OCI-LY3 (cell line): ENCODE measurements at regions not wholly inside any gene's neighbourhood (a gene's known extent, or its start where the extent isn't known, plus 50 kb on each side); places are given as distances from the start of the nearest gene placed in this dataset.

Source experiments
- H2AFZ ChIP-seq: fragments of 200-600, 300-600 bp; shearing (Covaris generic); 2 replicates; pipeline ENCODE4 v1.6.0; 2014; ENCODE audit warnings: antibody characterized with exemption, low read depth, low read length
- H3K27ac ChIP-seq: fragments of 200-600, 300-600 bp; sonication (generic); 2 replicates; pipeline ENCODE4 v1.5.1; 2014; ENCODE audit warnings: mild to moderate bottlenecking, low read length, moderate library complexity, mixed read lengths
- H3K27me3 ChIP-seq: fragments of 200-600, 300-600 bp; sonication (generic); 2 replicates; pipeline ENCODE4 v1.6.1; 2014; ENCODE audit warnings: low read depth, low read length, mixed read lengths
- H3K36me3 ChIP-seq: fragments of 200-600, 300-600 bp; sonication (generic); replicated peaks from 2 replicates; pipeline ENCODE3; 2014; ENCODE audit warnings: low read depth, low read length, mixed read lengths
- H3K4me1 ChIP-seq: fragments of 300-600, 200-600 bp; sonication (generic); 2 replicates; pipeline ENCODE4 v1.6.1; 2014; ENCODE audit warnings: low read length, mixed read lengths
- H3K4me2 ChIP-seq: fragments of 200-600, 300-600 bp; sonication (generic); 2 replicates; pipeline ENCODE4 v1.6.1; 2014; ENCODE audit warnings: low read length, mixed read lengths
- H3K4me3 ChIP-seq: fragments of 300-600, 200-600 bp; sonication (generic); 2 replicates; pipeline ENCODE4 v1.5.1; 2014; ENCODE audit warnings: antibody characterized with exemption, mild to moderate bottlenecking, low read length, moderate library complexity
- H3K79me2 ChIP-seq: fragments of 300-600, 200-600 bp; shearing (Covaris generic); 2 replicates; pipeline ENCODE4 v1.6.1; 2014; ENCODE audit warnings: mild to moderate bottlenecking, low read length, mixed read lengths
- H3K9ac ChIP-seq: fragments of 300-600, 200-600 bp; shearing (Covaris generic); 2 replicates; pipeline ENCODE4 v1.6.0; 2014; ENCODE audit warnings: mild to moderate bottlenecking, low read length, moderate library complexity
- H3K9me3 ChIP-seq: fragments of 200-600, 300-600 bp; shearing (Covaris generic); 2 replicates; pipeline ENCODE4 v1.6.1; 2014; ENCODE audit warnings: low read length, mixed read lengths; ENCODE audit not compliant: insufficient read depth
- H4K20me1 ChIP-seq: fragments of 200-600, 300-600 bp; sonication (generic); 2 replicates; pipeline ENCODE4 v1.6.1; 2016; ENCODE audit warnings: low read length, mixed read lengths; ENCODE audit not compliant: insufficient read depth
- CTCF ChIP-seq: fragments of 200-600, 300-600 bp; sonication (generic); IDR thresholded peaks from 2 replicates; pipeline ENCODE4 v1.5.1; 2014; ENCODE audit warnings: antibody characterized with exemption, low read length, low read depth
- EZH2phosphoT487 ChIP-seq: fragments of 200-600 bp; shearing (Covaris generic); IDR thresholded peaks from 2 replicates; pipeline ENCODE4 v1.6.1; 2018; ENCODE audit warnings: antibody characterized with exemption, mixed run types, low read depth

DNA sequence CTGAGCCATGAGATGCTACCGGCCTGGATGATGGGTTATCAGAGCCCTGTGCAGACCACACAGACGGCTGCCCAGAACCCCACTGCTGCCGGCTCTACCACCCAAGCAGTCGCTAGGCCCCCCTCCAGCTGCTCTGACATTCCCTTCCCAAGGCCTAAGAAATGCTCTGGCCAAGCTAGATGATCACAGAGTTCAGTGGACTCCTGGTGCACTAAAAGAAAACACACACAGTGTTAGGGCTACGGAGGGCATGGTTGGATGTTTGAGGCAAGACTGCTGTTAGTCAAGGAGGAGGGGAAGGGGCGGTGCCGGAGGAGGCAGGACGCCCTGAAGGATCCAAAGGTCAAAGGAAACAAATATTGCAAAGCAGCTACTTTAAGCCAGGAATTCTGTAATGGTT, 174.5 kb downstream of the MYCN start:
- H3K9me3 ChIP-seq, result no peaks in the 10 kb centered on the region
- no peak overlapping the region for H2AFZ ChIP-seq
- no peaks in the 10 kb centered on the region for H3K79me2 ChIP-seq
- TF ChIP-seq EZH2phosphoT487, result no peak
- TF ChIP-seq CTCF, result no peak
- H3K27ac ChIP-seq, result no peak overlapping the region
- H3K4me2 ChIP-seq, result no peak overlapping the region
- H3K36me3 ChIP-seq, result no peaks in the 10 kb centered on the region
- no peak overlapping the region for H3K4me3 ChIP-seq
- no peaks in the 10 kb centered on the region for H4K20me1 ChIP-seq
- H3K4me1 ChIP-seq, result no peaks in the 10 kb centered on the region
- no peak overlapping the region for H3K9ac ChIP-seq
- no peaks in the 10 kb centered on the region for H3K27me3 ChIP-seq

DNA sequence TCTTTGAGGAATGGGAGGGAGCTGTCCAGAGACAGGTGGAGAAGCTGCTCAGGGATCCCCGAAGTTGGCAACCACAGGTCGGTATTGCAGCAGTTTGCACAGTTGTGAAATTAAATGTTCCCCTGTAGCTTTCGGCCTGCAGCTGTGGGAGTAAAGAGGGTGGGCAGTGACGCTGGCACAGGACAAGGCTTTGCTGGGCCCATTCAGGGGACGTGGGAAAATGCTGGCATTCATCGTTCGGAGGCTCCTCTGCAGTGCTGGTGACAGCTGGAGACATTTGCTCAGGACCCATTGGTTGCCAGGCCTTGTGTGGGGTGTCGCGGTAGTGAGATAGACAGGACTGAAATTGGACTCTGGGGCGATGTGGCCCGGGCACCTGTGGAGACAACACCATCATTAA, 173.7 kb downstream of the MYCN start:
- Histone ChIP-seq H3K4me1 (no peaks in the 10 kb centered on the region), H4K20me1 (no peaks in the 10 kb centered on the region), H3K79me2 (no peaks in the 10 kb centered on the region), H3K27ac (no peak overlapping the region), H3K36me3 (no peaks in the 10 kb centered on the region), H3K9me3 (no peaks in the 10 kb centered on the region), H3K4me3 (no peak overlapping the region), H3K27me3 (no peaks in the 10 kb centered on the region), H2AFZ (no peak overlapping the region), H3K9ac (no peak overlapping the region), H3K4me2 (no peak overlapping the region)
- no peak for TF ChIP-seq CTCF
- TF ChIP-seq EZH2phosphoT487, result no peak

DNA sequence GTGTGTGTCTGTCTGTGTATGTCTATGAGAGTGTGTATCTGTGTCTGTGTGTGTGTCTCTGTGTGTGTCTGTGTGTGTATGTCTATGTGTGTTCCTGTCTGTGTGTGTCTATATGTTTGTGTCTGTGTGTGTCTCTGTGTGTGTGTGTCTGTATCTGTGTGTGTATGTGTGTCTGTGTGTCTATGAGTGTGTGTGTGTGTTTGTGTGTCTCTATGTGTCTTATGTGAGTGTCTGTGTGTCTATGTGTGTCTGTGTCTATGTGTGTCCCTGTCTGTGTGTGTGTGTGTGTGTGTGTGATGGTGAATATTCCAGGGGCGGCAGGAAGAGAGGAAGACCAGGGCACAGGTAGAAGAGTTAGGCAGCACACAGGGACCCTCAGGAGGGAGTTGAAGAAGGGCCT, 173.2 kb downstream of the MYCN start:
- H3K4me2 ChIP-seq, result no peak overlapping the region
- H2AFZ ChIP-seq, result no peak overlapping the region
- H4K20me1 ChIP-seq, result no peaks in the 10 kb centered on the region
- no peak overlapping the region for H3K4me3 ChIP-seq
- no peaks in the 10 kb centered on the region for H3K79me2 ChIP-seq
- no peak overlapping the region for H3K27ac ChIP-seq
- H3K9ac ChIP-seq, result no peak overlapping the region
- no peaks in the 10 kb centered on the region for H3K36me3 ChIP-seq
- H3K4me1 ChIP-seq, result no peaks in the 10 kb centered on the region
- no peak for TF ChIP-seq CTCF
- TF ChIP-seq EZH2phosphoT487, result no peak
- H3K27me3 ChIP-seq, result no peaks in the 10 kb centered on the region
- H3K9me3 ChIP-seq, result no peaks in the 10 kb centered on the region

DNA sequence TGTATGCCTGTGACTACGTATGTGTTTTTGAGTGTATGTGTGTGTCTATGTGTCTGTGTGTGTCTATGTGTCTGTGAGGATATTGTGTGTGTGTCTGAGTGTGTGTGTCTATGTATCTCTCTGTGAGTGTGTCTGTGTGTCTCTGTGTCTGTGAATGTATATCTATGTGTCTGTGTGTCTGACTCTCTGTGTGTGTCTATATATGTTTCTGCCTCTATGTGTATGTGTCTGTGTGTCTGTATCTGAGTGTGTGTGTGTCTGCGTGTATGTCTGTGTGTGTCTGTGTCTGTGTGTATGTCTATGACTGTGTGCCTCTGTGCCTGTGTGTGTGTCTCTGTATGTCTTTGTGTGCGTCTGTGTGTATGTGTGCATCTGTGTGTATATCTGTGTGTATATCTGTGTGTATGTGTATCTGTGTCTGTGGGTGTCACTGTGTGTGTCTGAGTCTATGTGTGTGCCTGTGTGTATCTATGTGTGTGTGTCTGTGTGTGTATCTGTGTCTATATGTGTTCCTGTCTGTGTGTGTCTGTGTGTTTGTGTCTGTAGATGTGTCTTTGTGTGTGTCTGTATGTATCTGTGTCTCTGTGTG, 172.7 kb downstream of the MYCN start:
- Histone ChIP-seq H3K4me2 (no peak overlapping the region), H3K27me3 (no peaks in the 10 kb centered on the region), H3K4me1 (no peaks in the 10 kb centered on the region), H3K27ac (no peak overlapping the region), H3K79me2 (no peaks in the 10 kb centered on the region), H3K9me3 (no peaks in the 10 kb centered on the region), H3K4me3 (no peak overlapping the region), H4K20me1 (no peaks in the 10 kb centered on the region), H3K9ac (no peak overlapping the region), H2AFZ (no peak overlapping the region), H3K36me3 (no peaks in the 10 kb centered on the region)
- TF ChIP-seq CTCF, result no peak
- TF ChIP-seq EZH2phosphoT487, result no peak
